SK-N-SH treated with all-trans-retinoic acid at 6 μM for 48 hours (cell line): ENCODE measurements at regions not wholly inside any gene's neighbourhood (a gene's known extent, or its start where the extent isn't known, plus 50 kb on each side); places are given as distances from the start of the nearest gene placed in this dataset.

Experiments used
- ATAC-seq: fragments of 200-7000 bp; cut with Tn5 transposase; 3 replicates; pipeline ENCODE4 v1.9.1; 2020; ENCODE audit warnings: mild to moderate bottlenecking, moderate library complexity
- ARNTL ChIP-seq: fragments of 450-650 bp; formaldehyde crosslinking; IDR thresholded peaks from 2 replicates; pipeline ENCODE4 v1.5.0; 2020; ENCODE audit warnings: low read depth, mild to moderate bottlenecking, moderate library complexity, borderline replicate concordance
- BACH2 ChIP-seq: fragments of 250-450 bp; sonication (Bioruptor Pico); IDR thresholded peaks from 2 replicates; pipeline ENCODE4 v1.9.0; 2021; ENCODE audit warnings: mild to moderate bottlenecking, borderline replicate concordance
- CSDC2 ChIP-seq: fragments of 250-450 bp; sonication (Bioruptor Pico); IDR thresholded peaks from 2 replicates; pipeline ENCODE4 v1.5.0; 2020; ENCODE audit warnings: mild to moderate bottlenecking, moderate library complexity
- ESRRG ChIP-seq: fragments of 250-450 bp; sonication (Bioruptor Pico); IDR thresholded peaks from 2 replicates; pipeline ENCODE4 v1.6.1; 2021; ENCODE audit warnings: mild to moderate bottlenecking
- GLIS3 ChIP-seq: fragments of 250-450 bp; sonication (Bioruptor Pico); IDR thresholded peaks from 2 replicates; pipeline ENCODE4 v1.5.0; 2020; ENCODE audit warnings: mild to moderate bottlenecking, moderate library complexity
- ISL1 ChIP-seq: fragments of 250-450 bp; sonication (Bioruptor Pico); IDR thresholded peaks from 2 replicates; pipeline ENCODE4 v2.1.2; 2022; ENCODE audit warnings: mild to moderate bottlenecking, moderate library complexity
- OSR1 ChIP-seq: fragments of 250-450 bp; sonication (Bioruptor Pico); IDR thresholded peaks from 2 replicates; pipeline ENCODE4 v1.8.0; 2022; ENCODE audit warnings: moderate library complexity, mild to moderate bottlenecking, inconsistent platforms
- PATZ1 ChIP-seq: fragments of 250-450 bp; sonication (Bioruptor Pico); IDR thresholded peaks from 2 replicates; pipeline ENCODE4 v1.8.0; 2020; ENCODE audit warnings: mild to moderate bottlenecking, moderate library complexity, borderline replicate concordance
- PPARA ChIP-seq: fragments of 250-450 bp; sonication (Bioruptor Pico); IDR thresholded peaks from 2 replicates; pipeline ENCODE4 v1.5.0; 2020; ENCODE audit warnings: mild to moderate bottlenecking, borderline replicate concordance
- RARB ChIP-seq: fragments of 250-450 bp; sonication (Bioruptor Pico); IDR thresholded peaks from 2 replicates; pipeline ENCODE4 v1.8.0; 2021; ENCODE audit warnings: mild to moderate bottlenecking, moderate library complexity
- SNAI2 ChIP-seq: fragments of 250-450 bp; sonication (Bioruptor Pico); IDR thresholded peaks from 2 replicates; pipeline ENCODE4 v1.5.0; 2020; ENCODE audit warnings: mild to moderate bottlenecking, moderate library complexity
- TCF4 ChIP-seq: fragments of 250-450 bp; sonication (Bioruptor Pico); IDR thresholded peaks from 2 replicates; pipeline ENCODE4 v1.8.0; 2021; ENCODE audit warnings: mild to moderate bottlenecking, moderate library complexity, borderline replicate concordance
- TOX ChIP-seq: fragments of 250-450 bp; sonication (Bioruptor Pico); IDR thresholded peaks from 2 replicates; pipeline ENCODE4 v1.8.0; 2021; ENCODE audit warnings: mild to moderate bottlenecking, moderate library complexity, borderline replicate concordance
- TSHZ2 ChIP-seq: fragments of 250-450 bp; sonication (Bioruptor Pico); IDR thresholded peaks from 2 replicates; pipeline ENCODE4 v1.5.0; 2020; ENCODE audit warnings: mild to moderate bottlenecking, moderate library complexity
- ZC3H10 ChIP-seq: fragments of 250-450 bp; sonication (Bioruptor Pico); IDR thresholded peaks from 2 replicates; pipeline ENCODE4 v1.5.1; 2021; ENCODE audit warnings: mild to moderate bottlenecking, moderate library complexity
- ZFP3 ChIP-seq: fragments of 250-450 bp; sonication (Bioruptor Pico); IDR thresholded peaks from 2 replicates; pipeline ENCODE4 v1.5.0; 2020; ENCODE audit warnings: mild to moderate bottlenecking, moderate library complexity
- ZFP30 ChIP-seq: fragments of 450-650 bp; formaldehyde crosslinking; IDR thresholded peaks from 2 replicates; pipeline ENCODE4 v1.5.0; 2022; ENCODE audit warnings: mild to moderate bottlenecking, moderate library complexity
- ZNF565 ChIP-seq: fragments of 450-650 bp; formaldehyde crosslinking; conservative IDR thresholded peaks from 2 replicates; pipeline ENCODE4 v1.5.0; 2020; ENCODE audit warnings: low read depth, mild to moderate bottlenecking, moderate library complexity
- ZNF70 ChIP-seq: fragments of 450-650 bp; formaldehyde crosslinking; IDR thresholded peaks from 2 replicates; pipeline ENCODE4 v1.5.0; 2020; ENCODE audit warnings: mild to moderate bottlenecking, moderate library complexity
- ZNF8 ChIP-seq: fragments of 450-650 bp; formaldehyde crosslinking; IDR thresholded peaks from 2 replicates; pipeline ENCODE4 v1.5.0; 2020; ENCODE audit warnings: mild to moderate bottlenecking, moderate library complexity
- TF ChIP-seq, protein P1 (sequence below): fragments of 250-450 bp; sonication (Bioruptor Pico); IDR thresholded peaks from 2 replicates; pipeline ENCODE4 v1.5.1; 2021; ENCODE audit warnings: mild to moderate bottlenecking, moderate library complexity
- TF ChIP-seq, protein P2 (sequence below): fragments of 250-450 bp; sonication (Bioruptor Pico); IDR thresholded peaks from 2 replicates; pipeline ENCODE4 v1.8.0; 2021; ENCODE audit warnings: low read depth, mild to moderate bottlenecking, moderate library complexity, borderline replicate concordance

- no peak for TF ChIP-seq TCF4
- TF ChIP-seq PATZ1 = no peak
- no peak for TF ChIP-seq OSR1
- no peak for TF ChIP-seq SNAI2 (CRISPR knock-in tag)
- no peak for TF ChIP-seq CSDC2
- TF ChIP-seq ZC3H10 (CRISPR knock-in tag) = no peak
- TF ChIP-seq ZNF565 (CRISPR knock-in tag) = no peak
- no peak for TF ChIP-seq PPARA (CRISPR knock-in tag)
- TF ChIP-seq, protein P1, sequence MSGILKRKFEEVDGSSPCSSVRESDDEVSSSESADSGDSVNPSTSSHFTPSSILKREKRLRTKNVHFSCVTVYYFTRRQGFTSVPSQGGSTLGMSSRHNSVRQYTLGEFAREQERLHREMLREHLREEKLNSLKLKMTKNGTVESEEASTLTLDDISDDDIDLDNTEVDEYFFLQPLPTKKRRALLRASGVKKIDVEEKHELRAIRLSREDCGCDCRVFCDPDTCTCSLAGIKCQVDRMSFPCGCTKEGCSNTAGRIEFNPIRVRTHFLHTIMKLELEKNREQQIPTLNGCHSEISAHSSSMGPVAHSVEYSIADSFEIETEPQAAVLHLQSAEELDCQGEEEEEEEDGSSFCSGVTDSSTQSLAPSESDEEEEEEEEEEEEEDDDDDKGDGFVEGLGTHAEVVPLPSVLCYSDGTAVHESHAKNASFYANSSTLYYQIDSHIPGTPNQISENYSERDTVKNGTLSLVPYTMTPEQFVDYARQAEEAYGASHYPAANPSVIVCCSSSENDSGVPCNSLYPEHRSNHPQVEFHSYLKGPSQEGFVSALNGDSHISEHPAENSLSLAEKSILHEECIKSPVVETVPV (CRISPR knock-in tag) = no peak
- no peak for ATAC-seq
These were observed 220.9 kb downstream of the HACE1 start for GRCh38 chr6:104638841-104639290.

- TF ChIP-seq ISL1 = no peak
- no peak for TF ChIP-seq PATZ1
- no peak for TF ChIP-seq ZFP3
- no peak for TF ChIP-seq GLIS3 (CRISPR knock-in tag)
- no peak for TF ChIP-seq TSHZ2
- TF ChIP-seq, protein P2, sequence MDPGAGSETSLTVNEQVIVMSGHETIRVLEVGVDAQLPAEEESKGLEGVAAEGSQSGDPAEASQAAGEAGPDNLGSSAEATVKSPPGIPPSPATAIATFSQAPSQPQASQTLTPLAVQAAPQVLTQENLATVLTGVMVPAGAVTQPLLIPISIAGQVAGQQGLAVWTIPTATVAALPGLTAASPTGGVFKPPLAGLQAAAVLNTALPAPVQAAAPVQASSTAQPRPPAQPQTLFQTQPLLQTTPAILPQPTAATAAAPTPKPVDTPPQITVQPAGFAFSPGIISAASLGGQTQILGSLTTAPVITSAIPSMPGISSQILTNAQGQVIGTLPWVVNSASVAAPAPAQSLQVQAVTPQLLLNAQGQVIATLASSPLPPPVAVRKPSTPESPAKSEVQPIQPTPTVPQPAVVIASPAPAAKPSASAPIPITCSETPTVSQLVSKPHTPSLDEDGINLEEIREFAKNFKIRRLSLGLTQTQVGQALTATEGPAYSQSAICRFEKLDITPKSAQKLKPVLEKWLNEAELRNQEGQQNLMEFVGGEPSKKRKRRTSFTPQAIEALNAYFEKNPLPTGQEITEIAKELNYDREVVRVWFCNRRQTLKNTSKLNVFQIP (CRISPR knock-in tag) = no peak
- no peak for TF ChIP-seq ZNF70 (CRISPR knock-in tag)
- TF ChIP-seq RARB = no peak
- TF ChIP-seq ZNF8 (CRISPR knock-in tag) = no peak
- no peak for TF ChIP-seq CSDC2
- no peak for TF ChIP-seq TCF4
- no peak for TF ChIP-seq SNAI2 (CRISPR knock-in tag)
- TF ChIP-seq ZNF565 (CRISPR knock-in tag) = no peak
- no peak for TF ChIP-seq TOX (CRISPR knock-in tag)
- no peak for TF ChIP-seq ZFP30 (CRISPR knock-in tag)
- no peak for TF ChIP-seq OSR1
- TF ChIP-seq ARNTL (CRISPR knock-in tag) = no peak
- peak; percentile 62; the same call in 2 of the 3 replicates for ATAC-seq
These were observed 226.6 kb downstream of the HACE1 start for GRCh38 chr6:104633125-104633524.

- ATAC-seq = no peak
- no peak for TF ChIP-seq TSHZ2
- TF ChIP-seq, protein P2 (CRISPR knock-in tag) = no peak
- no peak for TF ChIP-seq ZC3H10 (CRISPR knock-in tag)
- TF ChIP-seq RARB = no peak
- TF ChIP-seq PPARA (CRISPR knock-in tag) = no peak
- no peak for TF ChIP-seq TOX (CRISPR knock-in tag)
- TF ChIP-seq GLIS3 (CRISPR knock-in tag) = no peak
- TF ChIP-seq ISL1 = no peak
- no peak for TF ChIP-seq SNAI2 (CRISPR knock-in tag)
- no peak for TF ChIP-seq BACH2 (CRISPR knock-in tag)
- TF ChIP-seq ZFP30 (CRISPR knock-in tag) = no peak
- no peak for TF ChIP-seq ZNF70 (CRISPR knock-in tag)
- no peak for TF ChIP-seq ESRRG (CRISPR knock-in tag)
- TF ChIP-seq ZNF565 (CRISPR knock-in tag) = no peak
These were observed 227.1 kb downstream of the HACE1 start for GRCh38 chr6:104632588-104632987.
